SU-DHL-6 (cell line): ENCODE measurements at regions not wholly inside any gene's neighbourhood (a gene's known extent, or its start where the extent isn't known, plus 50 kb on each side); places are given as distances from the start of the nearest gene placed in this dataset.

Experiments used
- H2AFZ ChIP-seq: fragments of 200-600 bp; sonication (generic); 2 replicates; pipeline ENCODE4 v1.6.1; 2014; ENCODE audit warnings: low read depth, mild to moderate bottlenecking, moderate library complexity, mixed read lengths, antibody characterized with exemption, low read length; ENCODE audit not compliant: severe bottlenecking
- H3F3A ChIP-seq: fragments of 200-600 bp; shearing (Covaris generic); 2 replicates; pipeline ENCODE4 v1.6.0; 2016; ENCODE audit warnings: antibody characterized with exemption, mild to moderate bottlenecking; ENCODE audit not compliant: insufficient read depth
- H3K27ac ChIP-seq: fragments of 200-600 bp; sonication (generic); 2 replicates; pipeline ENCODE4 v1.5.1; 2016; ENCODE audit warnings: low read depth, mild to moderate bottlenecking, low read length, moderate library complexity, mixed read lengths
- H3K27me3 ChIP-seq: fragments of 200-600 bp; sonication (generic), shearing (Covaris generic); 2 replicates; pipeline ENCODE4 v1.6.0; 2014; ENCODE audit warnings: mild to moderate bottlenecking, low read length
- H3K36me3 ChIP-seq: fragments of 200-600 bp; sonication (generic); 2 replicates; pipeline ENCODE4 v1.6.1; 2014; ENCODE audit warnings: mild to moderate bottlenecking, low read length, mixed read lengths
- H3K4me2 ChIP-seq: fragments of 300-600, 200-600 bp; shearing (Covaris generic), sonication (generic); 2 replicates; pipeline ENCODE4 v1.6.0; 2014; ENCODE audit warnings: low read length, low read depth, mild to moderate bottlenecking; ENCODE audit not compliant: poor library complexity, severe bottlenecking
- H3K4me3 ChIP-seq: fragments of 200-600 bp; sonication (generic); 2 replicates; pipeline ENCODE4 v1.5.1; 2014; ENCODE audit warnings: antibody characterized with exemption, low read length, mild to moderate bottlenecking, mixed read lengths; ENCODE audit not compliant: insufficient read depth, poor library complexity, severe bottlenecking
- H3K79me2 ChIP-seq: fragments of 200-600 bp; sonication (generic); 2 replicates; pipeline ENCODE4 v1.6.1; 2014; ENCODE audit warnings: mild to moderate bottlenecking, low read length, moderate library complexity; ENCODE audit not compliant: insufficient read depth
- H3K9ac ChIP-seq: fragments of 200-600 bp; sonication (generic); 2 replicates; pipeline ENCODE4 v1.7.0; 2014; ENCODE audit warnings: mild to moderate bottlenecking, low read length
- H3K9me2 ChIP-seq: fragments of 200-600 bp; sonication (generic); replicated peaks from 2 replicates; pipeline ENCODE4 v1.6.1; 2014; ENCODE audit warnings: low read length; ENCODE audit not compliant: insufficient read depth
- H3K9me3 ChIP-seq: fragments of 200-600 bp; sonication (generic); 2 replicates; pipeline ENCODE4 v1.6.1; 2014; ENCODE audit warnings: low read length, mixed read lengths; ENCODE audit not compliant: insufficient read depth
- H4K20me1 ChIP-seq: fragments of 200-600 bp; sonication (generic); 2 replicates; pipeline ENCODE4 v1.6.1; 2014; ENCODE audit warnings: low read depth, mild to moderate bottlenecking, antibody characterized with exemption, low read length, moderate library complexity, mixed read lengths
- EZH2phosphoT487 ChIP-seq: fragments of 200-600 bp; sonication (generic), shearing (Covaris generic); conservative IDR thresholded peaks from 2 replicates; pipeline ENCODE4 v1.6.1; 2018; ENCODE audit warnings: mild to moderate bottlenecking, antibody characterized with exemption, low read length, moderate library complexity, mixed read lengths
- TF ChIP-seq, protein P1 (sequence below): fragments of 200-600 bp; sonication (generic); IDR thresholded peaks from one replicate; pipeline ENCODE4 v1.5.1; 2017; ENCODE audit warnings: antibody characterized with exemption, mild to moderate bottlenecking, low read length, moderate library complexity; ENCODE audit not compliant: insufficient read depth, poor library complexity, severe bottlenecking

DNA sequence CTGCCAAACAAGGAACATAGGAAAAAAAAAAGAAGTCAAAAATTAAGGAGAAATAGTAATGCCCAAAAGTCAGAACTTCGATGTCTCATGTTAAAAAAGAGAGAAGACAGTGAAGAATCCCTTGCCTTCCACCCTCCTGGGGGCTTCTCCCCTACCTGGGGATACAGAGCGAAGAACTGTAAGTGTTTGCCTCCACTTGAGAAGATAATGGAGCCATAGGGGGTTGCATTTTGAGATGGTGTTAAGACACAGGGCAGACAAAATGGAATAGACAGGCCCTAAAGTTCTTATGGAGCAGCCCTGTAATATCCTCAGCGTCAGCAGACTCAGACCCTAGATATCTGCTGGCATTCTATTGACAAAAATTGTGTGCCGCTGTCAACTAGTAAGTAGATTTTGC lies 222.2 kb upstream of the MAP3K7 start:
- Histone ChIP-seq H3K79me2 (no peaks in the 10 kb centered on the region), H3K9ac (no peak overlapping the region), H3K9me2 (no peaks in the 10 kb centered on the region), H3K4me2 (no peak overlapping the region), H3K27ac (no peak overlapping the region), H3K27me3 (no peaks in the 10 kb centered on the region), H2AFZ (no peak overlapping the region), H3F3A (no peaks in the 10 kb centered on the region), H3K36me3 (no peaks in the 10 kb centered on the region), H3K9me3 (no peaks in the 10 kb centered on the region), H3K4me3 (no peak overlapping the region), H4K20me1 (no peaks in the 10 kb centered on the region; the same call in 1 of the 2 replicates)
- TF ChIP-seq, protein P1, sequence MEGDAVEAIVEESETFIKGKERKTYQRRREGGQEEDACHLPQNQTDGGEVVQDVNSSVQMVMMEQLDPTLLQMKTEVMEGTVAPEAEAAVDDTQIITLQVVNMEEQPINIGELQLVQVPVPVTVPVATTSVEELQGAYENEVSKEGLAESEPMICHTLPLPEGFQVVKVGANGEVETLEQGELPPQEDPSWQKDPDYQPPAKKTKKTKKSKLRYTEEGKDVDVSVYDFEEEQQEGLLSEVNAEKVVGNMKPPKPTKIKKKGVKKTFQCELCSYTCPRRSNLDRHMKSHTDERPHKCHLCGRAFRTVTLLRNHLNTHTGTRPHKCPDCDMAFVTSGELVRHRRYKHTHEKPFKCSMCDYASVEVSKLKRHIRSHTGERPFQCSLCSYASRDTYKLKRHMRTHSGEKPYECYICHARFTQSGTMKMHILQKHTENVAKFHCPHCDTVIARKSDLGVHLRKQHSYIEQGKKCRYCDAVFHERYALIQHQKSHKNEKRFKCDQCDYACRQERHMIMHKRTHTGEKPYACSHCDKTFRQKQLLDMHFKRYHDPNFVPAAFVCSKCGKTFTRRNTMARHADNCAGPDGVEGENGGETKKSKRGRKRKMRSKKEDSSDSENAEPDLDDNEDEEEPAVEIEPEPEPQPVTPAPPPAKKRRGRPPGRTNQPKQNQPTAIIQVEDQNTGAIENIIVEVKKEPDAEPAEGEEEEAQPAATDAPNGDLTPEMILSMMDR, result no peak
- TF ChIP-seq EZH2phosphoT487, result no peak

DNA sequence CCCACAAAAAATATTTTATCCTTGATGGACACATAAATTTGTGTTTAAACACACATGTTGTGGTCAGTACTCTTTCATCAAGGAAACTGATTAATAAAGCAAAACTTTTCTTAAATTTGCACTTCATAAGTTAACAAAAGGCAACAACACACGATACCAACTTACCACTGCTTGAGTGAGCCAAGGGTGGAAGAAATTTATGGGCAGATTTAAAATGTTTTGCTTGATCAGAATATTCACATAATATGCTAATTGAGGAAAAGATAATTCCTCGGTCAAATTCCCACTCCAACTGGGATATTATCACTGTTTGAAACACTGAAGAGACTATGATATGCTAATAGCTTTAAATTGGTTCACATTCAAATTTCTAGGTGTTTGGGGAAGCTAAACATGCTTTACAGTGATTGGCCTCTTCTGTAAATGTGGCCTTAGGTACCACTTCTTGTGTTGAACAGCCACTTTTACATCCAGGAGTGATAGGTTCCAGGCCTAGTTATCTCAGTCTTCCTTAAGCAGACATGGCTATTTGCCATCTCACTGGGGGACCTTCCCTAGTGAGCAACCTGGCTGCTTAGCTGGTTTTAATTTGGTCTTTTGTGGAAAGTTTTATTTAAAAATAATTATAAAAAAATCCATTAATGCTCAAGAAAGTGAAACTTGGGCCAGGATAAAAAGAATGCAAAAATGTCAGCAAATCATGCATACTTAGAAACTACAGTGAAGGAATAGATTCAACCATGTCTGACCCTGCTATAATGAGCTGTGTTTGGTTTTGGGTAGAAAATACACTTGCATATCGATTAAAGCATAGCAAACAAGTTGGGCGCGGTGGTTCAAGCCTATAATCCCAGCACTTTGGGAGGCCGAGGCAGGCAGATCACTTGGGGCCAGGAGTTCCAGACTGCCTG lies 221.2 kb upstream of the MAP3K7 start:
- H3F3A ChIP-seq, result no peaks in the 10 kb centered on the region

GRCh38 chr6:90805619-90806155 lies 218.8 kb upstream of the MAP3K7 start:
- H3K9ac ChIP-seq, result no peak overlapping the region
- H3K4me3 ChIP-seq, result no peak overlapping the region
- no peaks in the 10 kb centered on the region for H4K20me1 ChIP-seq
- H2AFZ ChIP-seq, result no peak overlapping the region
- no peak overlapping the region for H3K4me2 ChIP-seq
- TF ChIP-seq, protein P1, result no peak
- no peak for TF ChIP-seq EZH2phosphoT487
- H3K9me3 ChIP-seq, result no peaks in the 10 kb centered on the region
- H3K36me3 ChIP-seq, result no peaks in the 10 kb centered on the region
- H3K79me2 ChIP-seq, result no peaks in the 10 kb centered on the region
- no peaks in the 10 kb centered on the region for H3F3A ChIP-seq
- no peaks in the 10 kb centered on the region for H3K27me3 ChIP-seq
- no peaks in the 10 kb centered on the region for H3K9me2 ChIP-seq
- no peak overlapping the region for H3K27ac ChIP-seq

More for the DNA sequence above, 221.2 kb upstream of the MAP3K7 start:
- Histone ChIP-seq H3K9me3 (no peaks in the 10 kb centered on the region), H3K4me3 (no peak overlapping the region), H4K20me1 (no peaks in the 10 kb centered on the region; the same call in 1 of the 2 replicates), H3K79me2 (no peaks in the 10 kb centered on the region), H3K27me3 (no peaks in the 10 kb centered on the region), H3K9ac (no peak overlapping the region), H3K27ac (no peak overlapping the region), H2AFZ (no peak overlapping the region), H3K9me2 (no peaks in the 10 kb centered on the region), H3K4me2 (no peak overlapping the region), H3K36me3 (no peaks in the 10 kb centered on the region)
- TF ChIP-seq EZH2phosphoT487, result no peak

GRCh38 chr6:90803956-90804355 lies 217.1 kb upstream of the MAP3K7 start:
- Histone ChIP-seq H3K4me2 (no peak overlapping the region), H3K4me3 (no peak overlapping the region), H3K27me3 (no peaks in the 10 kb centered on the region), H3K9ac (no peak overlapping the region), H3K36me3 (no peaks in the 10 kb centered on the region), H3K9me3 (no peaks in the 10 kb centered on the region), H3K9me2 (no peaks in the 10 kb centered on the region), H3K27ac (no peak overlapping the region), H3K79me2 (no peaks in the 10 kb centered on the region), H4K20me1 (no peaks in the 10 kb centered on the region), H3F3A (no peaks in the 10 kb centered on the region), H2AFZ (no peak overlapping the region)
- TF ChIP-seq EZH2phosphoT487, result no peak
- TF ChIP-seq, protein P1, result no peak
